PC-3 (cell line): ENCODE measurements at regions not wholly inside any gene's neighbourhood (a gene's known extent, or its start where the extent isn't known, plus 50 kb on each side); places are given as distances from the start of the nearest gene placed in this dataset.

ENCODE experiments used
- ATAC-seq: fragments of 200-7000 bp; cut with Tn5 transposase; 2 replicates; pipeline ENCODE4 v1.9.1; 2020; ENCODE audit warnings: mild to moderate bottlenecking, moderate library complexity
- BruUV-seq: library from RNA; stranded (reverse); fragments of 400-500 nt; replicated peaks from 2 replicates; lab custom pipeline; 2021; lab: Mats Ljungman, UMichigan
- CTCF ChIA-PET: fragments of 300-600 bp; sonication (Branson Sonifier 250); formaldehyde crosslinking; loops from one replicate; lab custom pipeline; 2022; ENCODE audit warnings: antibody characterized with exemption; lab: Charles Lee
- POLR2A ChIA-PET: fragments of 300-600 bp; sonication (Branson Sonifier 250); formaldehyde crosslinking; loops from one replicate; lab custom pipeline; 2022; ENCODE audit warnings: antibody characterized with exemption; ENCODE audit not compliant: unreplicated experiment; lab: Charles Lee
- DNase-seq: peaks from one replicate; pipeline ENCODE4 v3.0.0-alpha.2; 2015
- H2AFZ ChIP-seq: fragments of 300-600 bp; sonication (generic); 2 replicates; pipeline ENCODE4 v1.6.0; 2016; ENCODE audit warnings: antibody characterized with exemption, low read length
- H3F3A ChIP-seq: fragments of 300-600 bp; sonication (generic); one replicate; pipeline ENCODE4 v1.6.0; 2017; ENCODE audit warnings: antibody characterized with exemption, low read length, control low read depth, mild to moderate bottlenecking; ENCODE audit not compliant: unreplicated experiment
- H3K27ac ChIP-seq: fragments of 300-600 bp; sonication (generic); 2 replicates; pipeline ENCODE4 v1.5.1; 2016; ENCODE audit warnings: mild to moderate bottlenecking, low read length
- H3K27me3 ChIP-seq: fragments of 300-600 bp; sonication (generic); 2 replicates; pipeline ENCODE4 v1.6.1; 2016; ENCODE audit warnings: low read length, mixed read lengths
- H3K36me3 ChIP-seq: fragments of 300-600 bp; sonication (generic); 2 replicates; pipeline ENCODE4 v1.6.1; 2016; ENCODE audit warnings: low read depth, mixed run types, low read length, mixed read lengths
- H3K4me1 ChIP-seq: fragments of 300-600 bp; sonication (generic); 2 replicates; pipeline ENCODE4 v1.5.1; 2016; ENCODE audit warnings: low read length; ENCODE audit not compliant: insufficient read depth
- H3K4me2 ChIP-seq: fragments of 300-600 bp; sonication (generic); 2 replicates; pipeline ENCODE4 v1.6.0; 2016; ENCODE audit warnings: low read length
- H3K4me3 ChIP-seq: fragments of 300-600 bp; sonication (generic); 2 replicates; pipeline ENCODE4 v1.5.1; 2016; ENCODE audit warnings: mild to moderate bottlenecking, low read length, mixed read lengths
- H3K79me2 ChIP-seq: fragments of 300-600 bp; sonication (generic); 2 replicates; pipeline ENCODE4 v1.6.1; 2017; ENCODE audit warnings: low read length, mixed read lengths
- H3K9ac ChIP-seq: fragments of 300-600 bp; sonication (generic); 2 replicates; pipeline ENCODE4 v1.6.0; 2016; ENCODE audit warnings: mild to moderate bottlenecking, low read length
- H3K9me2 ChIP-seq: fragments of 300-600 bp; sonication (generic); replicated peaks from 2 replicates; pipeline ENCODE4 v1.6.1; 2016; ENCODE audit warnings: mixed run types, low read length, mixed read lengths
- H3K9me3 ChIP-seq: fragments of 300-600 bp; sonication (generic); 2 replicates; pipeline ENCODE4 v1.6.1; 2016; ENCODE audit warnings: low read length, mixed read lengths
- H4K20me1 ChIP-seq: fragments of 300-600 bp; sonication (generic); 2 replicates; pipeline ENCODE4 v1.6.1; 2016; ENCODE audit warnings: low read length, mixed read lengths
- EZH2 ChIP-seq: fragments of 300-600 bp; sonication (generic); IDR thresholded peaks from one replicate; pipeline ENCODE4 v1.6.1; 2017; ENCODE audit warnings: antibody characterized with exemption, mild to moderate bottlenecking, low read length; ENCODE audit not compliant: unreplicated experiment
- EZH2phosphoT487 ChIP-seq: fragments of 300-600 bp; sonication (generic); IDR thresholded peaks from 2 replicates; pipeline ENCODE4 v1.6.1; 2018; ENCODE audit warnings: mild to moderate bottlenecking, antibody characterized with exemption, low read length, borderline replicate concordance
- intact Hi-C: fragments of 100-400 bp; cut with micrococcal nuclease; formaldehyde crosslinking; loops from 2 replicates; pipeline ENCODE4 v1.9.0; 2023
- TF ChIP-seq, protein P1 (sequence below): fragments of 300-600 bp; sonication (generic); conservative IDR thresholded peaks from 2 replicates; pipeline ENCODE4 v1.5.1; 2017; ENCODE audit warnings: antibody characterized with exemption, low read depth, mild to moderate bottlenecking, low read length

DNA sequence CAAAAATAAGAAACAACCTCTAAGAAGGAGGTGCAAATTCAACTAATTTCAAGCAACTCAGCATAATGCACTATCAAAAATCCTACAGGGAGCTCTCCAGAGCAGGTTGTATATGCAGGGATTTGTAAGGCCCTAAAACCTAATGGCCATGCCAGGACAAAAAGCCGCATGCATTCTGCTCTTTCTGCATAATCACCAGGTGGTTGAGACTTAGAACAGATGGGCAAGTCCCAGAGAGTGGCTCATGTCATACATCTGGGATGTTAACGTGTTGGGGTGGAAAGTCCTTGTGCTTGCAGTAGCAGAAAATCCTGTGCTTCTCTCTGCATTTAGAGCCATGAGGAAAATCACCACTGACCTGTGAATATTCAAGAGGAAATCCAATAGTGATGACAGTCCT is 1002.9 kb downstream of the AGBL1 start:
- Histone ChIP-seq H3K36me3 (no peaks in the 10 kb centered on the region), H3K9me2 (no peaks in the 10 kb centered on the region), H3K4me1 (no peaks in the 10 kb centered on the region), H4K20me1 (no peaks in the 10 kb centered on the region), H3K79me2 (no peaks in the 10 kb centered on the region), H3K9ac (no peak overlapping the region), H3K4me2 (no peak overlapping the region), H3K9me3 (0 out of 2 replicates have a peak, but pooled peaks cover 3% of the 10 kb centered on the region), H3F3A (no peaks in the 10 kb centered on the region), H3K27ac (no peak overlapping the region), H3K4me3 (no peak overlapping the region), H3K27me3 (no peaks in the 10 kb centered on the region), H2AFZ (no peak overlapping the region)
- ATAC-seq = no peak
- no peak for DNase-seq
- POLR2A ChIA-PET = interaction anchor here (0.6 kb wide), 1 partner anchor 21 kb away, joined by 7 read pairs; no protein-coding TSS in a partner anchor
- CTCF ChIA-PET = no interaction called here
- intact Hi-C loops = no loop called here
- TF ChIP-seq, protein P1, sequence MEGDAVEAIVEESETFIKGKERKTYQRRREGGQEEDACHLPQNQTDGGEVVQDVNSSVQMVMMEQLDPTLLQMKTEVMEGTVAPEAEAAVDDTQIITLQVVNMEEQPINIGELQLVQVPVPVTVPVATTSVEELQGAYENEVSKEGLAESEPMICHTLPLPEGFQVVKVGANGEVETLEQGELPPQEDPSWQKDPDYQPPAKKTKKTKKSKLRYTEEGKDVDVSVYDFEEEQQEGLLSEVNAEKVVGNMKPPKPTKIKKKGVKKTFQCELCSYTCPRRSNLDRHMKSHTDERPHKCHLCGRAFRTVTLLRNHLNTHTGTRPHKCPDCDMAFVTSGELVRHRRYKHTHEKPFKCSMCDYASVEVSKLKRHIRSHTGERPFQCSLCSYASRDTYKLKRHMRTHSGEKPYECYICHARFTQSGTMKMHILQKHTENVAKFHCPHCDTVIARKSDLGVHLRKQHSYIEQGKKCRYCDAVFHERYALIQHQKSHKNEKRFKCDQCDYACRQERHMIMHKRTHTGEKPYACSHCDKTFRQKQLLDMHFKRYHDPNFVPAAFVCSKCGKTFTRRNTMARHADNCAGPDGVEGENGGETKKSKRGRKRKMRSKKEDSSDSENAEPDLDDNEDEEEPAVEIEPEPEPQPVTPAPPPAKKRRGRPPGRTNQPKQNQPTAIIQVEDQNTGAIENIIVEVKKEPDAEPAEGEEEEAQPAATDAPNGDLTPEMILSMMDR = no peak
- TF ChIP-seq EZH2 (no peak), EZH2phosphoT487 (no peak)
- BruUV-seq = no TSS peak

DNA sequence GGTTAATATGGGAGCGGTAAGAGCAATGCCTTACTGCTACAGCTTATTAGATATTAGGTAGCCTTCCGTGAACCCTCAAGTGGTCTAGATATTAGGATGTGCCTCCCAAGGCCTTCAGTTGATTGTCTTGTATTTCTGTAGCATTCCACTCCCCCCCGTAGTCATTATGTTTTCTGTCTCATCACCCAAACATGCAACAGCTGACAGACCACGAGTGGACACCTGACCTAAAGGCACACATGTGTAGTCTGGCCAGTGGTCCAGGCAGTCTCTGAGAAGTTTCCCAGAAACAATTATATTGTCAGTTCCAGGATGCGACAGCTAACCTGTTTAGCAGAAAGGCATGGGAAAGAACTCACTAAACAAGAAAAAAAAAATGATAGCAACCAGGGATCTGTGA is 1000.9 kb downstream of the AGBL1 start:
- ATAC-seq = no peak
- POLR2A ChIA-PET = no interaction called here
- no TSS peak for BruUV-seq

More for the DNA sequence above, 1000.9 kb downstream of the AGBL1 start:
- no peak overlapping the region for H3K27ac ChIP-seq
- no peaks in the 10 kb centered on the region for H3K9me2 ChIP-seq
- H3K36me3 ChIP-seq = no peaks in the 10 kb centered on the region
- CTCF ChIA-PET = no interaction called here
- no peaks in the 10 kb centered on the region for H3K79me2 ChIP-seq
- no peaks in the 10 kb centered on the region for H3K4me1 ChIP-seq
- H3F3A ChIP-seq = no peaks in the 10 kb centered on the region
- H3K9me3 ChIP-seq = 0 out of 2 replicates have a peak, but pooled peaks cover 3% of the 10 kb centered on the region
- no peaks in the 10 kb centered on the region for H3K27me3 ChIP-seq
- H2AFZ ChIP-seq = no peak overlapping the region
- DNase-seq = no peak
- TF ChIP-seq EZH2phosphoT487 (no peak), EZH2 (no peak)
- TF ChIP-seq, protein P1 = no peak
- H3K9ac ChIP-seq = no peak overlapping the region
- H3K4me2 ChIP-seq = no peak overlapping the region
- intact Hi-C loops = no loop called here
- no peaks in the 10 kb centered on the region for H4K20me1 ChIP-seq
- no peak overlapping the region for H3K4me3 ChIP-seq
